Amniotic epithelial cell (primary cell): ENCODE measurements at regions not wholly inside any gene's neighbourhood (a gene's known extent, or its start where the extent isn't known, plus 50 kb on each side); places are given as distances from the start of the nearest gene placed in this dataset.

Experiments
- DNase-seq: peaks from one replicate; pipeline ENCODE4 v3.0.0-alpha.2; 2010; ENCODE audit warnings: low read depth

- DNase-seq, result peak; percentile 64
These were observed 66.8 kb upstream of the BCHE start for GRCh38 chr3:165903885-165904630.

DNA sequence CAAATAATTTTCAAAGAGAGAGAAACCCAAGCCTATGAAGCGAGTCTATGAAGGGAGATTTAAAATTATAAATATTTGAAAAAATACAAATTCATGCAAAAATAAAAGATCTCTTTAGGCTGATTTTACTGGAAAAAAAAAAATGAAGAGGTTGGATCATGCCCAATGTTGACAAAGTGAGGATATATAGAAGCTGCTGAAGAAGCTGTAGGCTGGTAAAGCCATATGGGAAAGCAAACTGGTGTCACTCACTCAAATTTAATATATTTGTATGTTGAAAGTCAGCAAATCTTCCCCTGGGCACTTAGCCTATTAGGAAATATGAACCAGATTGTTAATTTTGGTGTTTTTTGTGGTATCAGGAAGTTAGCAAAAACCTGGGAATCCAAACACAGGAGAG is 61.8 kb upstream of the BCHE start:
- no peak for DNase-seq

DNA sequence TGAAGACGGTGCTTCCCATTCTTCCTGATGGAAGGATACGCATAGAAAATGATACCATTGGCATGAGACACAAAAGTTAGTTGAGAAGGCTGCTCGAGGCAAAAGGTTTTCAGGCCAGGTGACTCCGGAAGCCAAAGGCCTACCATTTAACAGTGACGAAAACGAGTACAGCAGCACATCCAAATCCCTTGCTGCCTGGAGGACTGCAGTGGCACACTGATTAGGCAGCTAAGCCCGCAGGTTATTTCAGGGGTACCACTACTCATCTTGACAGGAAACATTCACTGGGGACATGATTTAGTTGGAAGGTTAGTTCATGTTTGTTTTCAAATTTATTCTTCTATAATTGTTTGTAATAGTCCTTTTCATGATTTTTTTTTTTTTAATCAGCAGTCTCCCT is 59.9 kb upstream of the BCHE start:
- DNase-seq, result no peak

GRCh38 chr3:165895919-165896318 is 58.7 kb upstream of the BCHE start:
- peak; percentile 23 for DNase-seq

GRCh38 chr3:165892565-165892964 is 55.3 kb upstream of the BCHE start:
- DNase-seq, result no peak
